Omental fat pad (tissue), 3 donors: ENCODE measurements at regions not wholly inside any gene's neighbourhood (a gene's known extent, or its start where the extent isn't known, plus 50 kb on each side); places are given as distances from the start of the nearest gene placed in this dataset.

Experiments used
- ATAC-seq: fragments of 150-250 bp; one replicate; pipeline ENCODE4 v1.9.1; 2016; ENCODE audit warnings: mild to moderate bottlenecking, moderate library complexity; ENCODE audit not compliant: low FRiP score
- DNase-seq: peaks from one replicate; pipeline ENCODE4 v3.0.0-alpha.2; 2019; ENCODE audit warnings: low spot score
- TF ChIP-seq, protein P1 (sequence below), 3 donors: fragments of 450-650 bp; IDR thresholded peaks; one replicate each; pipeline ENCODE4 v1.5.1; 2016 to 2017; ENCODE audit warnings: antibody characterized with exemption in 3 of 3, mild to moderate bottlenecking in 3 of 3, moderate library complexity in 2 of 3

DNA sequence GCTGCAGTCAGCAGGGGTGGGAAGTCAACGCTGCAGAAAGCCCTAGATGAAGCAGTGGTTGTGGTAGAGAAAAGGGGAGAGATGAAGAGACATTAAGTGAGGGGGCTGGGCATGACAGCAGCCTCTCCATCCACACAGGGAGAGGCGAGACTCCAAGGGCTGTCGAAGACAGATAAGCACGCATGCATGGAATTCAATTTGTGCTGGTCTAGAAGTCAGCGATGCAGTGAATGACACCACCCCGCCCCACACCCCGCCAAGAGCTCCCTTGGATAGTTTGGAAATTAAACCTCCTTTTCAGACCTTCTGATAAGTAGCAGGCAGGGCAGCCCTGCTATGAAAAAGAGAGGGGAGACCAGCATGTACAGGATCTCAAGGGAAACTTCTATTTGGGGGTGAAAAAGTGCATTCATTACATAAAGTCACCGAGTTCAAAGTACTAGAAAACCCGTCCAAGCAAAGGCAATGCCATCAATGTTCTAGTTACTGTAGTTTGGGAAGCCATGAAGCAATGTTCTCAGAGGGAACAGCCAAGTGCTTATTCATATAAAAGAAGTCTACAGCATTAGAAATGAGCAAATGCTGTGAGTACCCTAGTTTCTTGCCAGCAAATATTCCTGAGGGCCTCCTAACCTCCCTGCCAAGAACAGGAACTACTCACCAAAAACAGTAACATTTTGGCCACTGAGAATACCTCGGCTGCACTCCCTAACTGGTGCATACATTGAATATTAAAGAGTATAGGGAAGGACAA lies 152.3 kb upstream of the ANXA10 start:
- ATAC-seq (no peak), DNase-seq (no peak)
- TF ChIP-seq, protein P1, sequence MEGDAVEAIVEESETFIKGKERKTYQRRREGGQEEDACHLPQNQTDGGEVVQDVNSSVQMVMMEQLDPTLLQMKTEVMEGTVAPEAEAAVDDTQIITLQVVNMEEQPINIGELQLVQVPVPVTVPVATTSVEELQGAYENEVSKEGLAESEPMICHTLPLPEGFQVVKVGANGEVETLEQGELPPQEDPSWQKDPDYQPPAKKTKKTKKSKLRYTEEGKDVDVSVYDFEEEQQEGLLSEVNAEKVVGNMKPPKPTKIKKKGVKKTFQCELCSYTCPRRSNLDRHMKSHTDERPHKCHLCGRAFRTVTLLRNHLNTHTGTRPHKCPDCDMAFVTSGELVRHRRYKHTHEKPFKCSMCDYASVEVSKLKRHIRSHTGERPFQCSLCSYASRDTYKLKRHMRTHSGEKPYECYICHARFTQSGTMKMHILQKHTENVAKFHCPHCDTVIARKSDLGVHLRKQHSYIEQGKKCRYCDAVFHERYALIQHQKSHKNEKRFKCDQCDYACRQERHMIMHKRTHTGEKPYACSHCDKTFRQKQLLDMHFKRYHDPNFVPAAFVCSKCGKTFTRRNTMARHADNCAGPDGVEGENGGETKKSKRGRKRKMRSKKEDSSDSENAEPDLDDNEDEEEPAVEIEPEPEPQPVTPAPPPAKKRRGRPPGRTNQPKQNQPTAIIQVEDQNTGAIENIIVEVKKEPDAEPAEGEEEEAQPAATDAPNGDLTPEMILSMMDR (IDR thresholded peaks at IDR 0.05), result no peak

DNA sequence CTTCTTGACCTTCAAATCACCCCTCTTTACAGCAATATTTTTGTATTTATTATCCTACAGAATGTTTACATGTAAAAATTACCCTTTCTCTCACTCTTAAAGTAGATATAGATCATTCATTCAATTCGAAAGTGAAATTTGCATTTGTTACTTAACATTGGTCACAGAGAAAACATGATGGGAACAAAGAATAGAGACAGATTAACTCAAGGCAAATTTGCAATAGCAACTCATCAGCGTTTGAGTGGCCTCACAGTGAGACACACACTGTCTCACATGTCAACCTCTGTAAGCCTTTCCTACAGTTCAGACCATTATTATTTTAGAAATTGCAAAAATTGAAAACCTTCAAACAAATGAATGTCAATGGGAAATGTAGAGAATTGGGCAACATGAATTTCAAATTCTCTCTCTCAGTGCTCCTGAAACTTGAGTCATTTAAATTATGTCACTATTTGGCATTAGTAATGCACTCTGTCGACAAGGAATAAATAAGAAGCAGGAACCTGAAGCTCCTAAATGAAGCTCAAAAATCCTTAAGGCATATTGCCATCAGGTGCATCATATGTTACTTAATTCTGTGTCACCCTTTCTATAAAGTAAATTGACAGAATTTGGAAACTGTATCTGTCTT lies 148.3 kb upstream of the ANXA10 start:
- TF ChIP-seq, protein P1 (IDR thresholded peaks at IDR 0.05), result no peak
- ATAC-seq, result no peak
- DNase-seq, result no peak

DNA sequence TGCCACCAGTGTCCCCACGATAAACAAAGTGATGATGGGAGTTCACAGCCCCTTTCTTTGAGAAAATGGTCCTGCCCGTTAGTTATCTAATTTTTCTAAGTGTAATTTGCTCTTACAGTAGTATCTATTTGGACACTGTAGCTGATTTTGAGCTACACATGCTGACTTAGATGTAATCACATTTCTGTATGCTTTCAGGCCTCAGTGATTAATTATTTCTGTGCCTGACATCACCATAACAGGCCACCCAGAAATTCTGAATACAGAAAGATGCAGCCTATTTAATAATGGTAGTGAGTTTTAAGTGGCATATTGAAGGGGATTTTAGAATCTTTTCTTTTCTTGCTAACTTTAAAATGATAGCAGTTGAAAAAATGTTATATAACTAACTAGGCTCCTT lies 147.6 kb upstream of the ANXA10 start:
- TF ChIP-seq, protein P1 (IDR thresholded peaks at IDR 0.05), result no peak
- no peak for DNase-seq
- no peak for ATAC-seq

DNA sequence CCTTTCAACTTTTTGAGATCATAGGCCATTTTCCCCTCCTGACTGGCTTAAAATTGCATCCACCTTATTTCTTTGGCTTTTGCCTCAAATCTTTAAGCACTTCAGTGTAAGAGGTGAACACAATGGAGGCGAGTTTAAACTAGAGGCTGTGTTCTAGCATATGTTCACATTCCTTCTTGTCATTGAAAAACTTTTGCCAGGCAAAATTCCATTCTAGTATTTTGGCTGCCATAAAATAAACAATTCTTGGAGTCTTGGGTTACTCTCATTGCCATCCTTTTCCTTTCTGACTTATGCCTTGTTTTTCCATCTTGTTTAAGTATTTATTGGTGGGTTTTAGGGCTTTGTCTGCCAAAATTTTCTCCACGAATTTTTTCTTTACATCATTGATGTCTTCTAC lies 137.3 kb upstream of the ANXA10 start:
- no peak for ATAC-seq
- no peak for DNase-seq
- TF ChIP-seq, protein P1 (IDR thresholded peaks at IDR 0.05), result no peak

DNA sequence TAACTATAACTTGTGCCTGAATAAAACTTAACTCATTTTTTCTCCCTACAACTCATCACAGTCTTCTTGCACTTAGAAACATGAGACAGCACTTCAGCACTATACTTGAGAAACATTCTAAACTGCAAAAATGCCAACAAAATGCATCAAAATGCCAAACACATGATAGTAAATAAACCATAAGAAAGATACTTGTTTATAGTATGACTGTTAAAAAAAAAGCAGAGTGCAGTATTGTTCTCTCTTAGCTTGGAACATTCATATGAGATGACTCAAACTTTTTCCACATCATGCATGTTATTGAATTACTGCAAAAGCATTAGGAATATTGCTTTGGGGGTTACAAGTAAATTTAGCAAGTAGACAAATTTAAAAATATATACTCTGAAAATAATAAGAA lies 135.7 kb upstream of the ANXA10 start:
- TF ChIP-seq, protein P1 (IDR thresholded peaks at IDR 0.05), result no peak
- DNase-seq, result no peak
- ATAC-seq, result no peak

DNA sequence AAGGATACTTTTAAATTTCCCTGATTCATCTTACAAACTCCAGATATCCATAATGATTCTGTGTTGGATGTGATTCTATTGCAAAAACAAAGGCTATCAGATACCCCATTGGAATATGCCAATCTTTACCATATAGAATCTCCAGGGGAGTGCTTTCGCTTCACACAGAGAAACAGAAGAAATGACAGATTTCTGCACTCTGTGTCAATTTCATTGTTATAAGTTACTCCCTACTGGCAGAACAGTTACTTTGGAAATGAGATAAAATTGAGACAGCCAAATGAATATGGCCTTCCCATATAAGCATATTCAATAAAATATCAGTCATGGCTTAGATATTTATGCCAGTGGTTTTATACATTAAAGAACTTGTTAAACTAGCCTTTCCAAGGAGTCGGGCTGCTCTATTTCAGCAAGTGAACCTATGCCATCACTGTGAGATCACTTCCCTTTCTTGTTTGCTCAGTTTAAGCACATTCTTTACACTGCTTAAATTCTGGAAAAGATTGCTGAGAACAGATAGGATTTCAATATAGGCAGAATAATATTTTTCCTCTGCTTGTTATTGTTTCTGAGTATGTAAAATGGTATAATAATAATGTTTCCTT lies 127.5 kb upstream of the ANXA10 start:
- TF ChIP-seq, protein P1 (IDR thresholded peaks at IDR 0.05), result no peak
- DNase-seq, result no peak
- ATAC-seq, result no peak
